GM12891 (cell line): ENCODE measurements at regions not wholly inside any gene's neighbourhood (a gene's known extent, or its start where the extent isn't known, plus 50 kb on each side); places are given as distances from the start of the nearest gene placed in this dataset.

Source experiments
- DNase-seq: peaks from one replicate; pipeline ENCODE4 v3.0.0; 2011; ENCODE audit warnings: low spot score; ENCODE audit not compliant: insufficient read length
- FAIRE-seq: peaks from 2 replicates; lab custom pipeline; 2011; peaks lifted over from hg19 to GRCh38; lab: Jason Lieb, UNC
- PAX5 ChIP-seq: IDR thresholded peaks from 2 replicates; pipeline ENCODE4 v1.6.1; 2011; ENCODE audit warnings: low read length, moderate library complexity, mild to moderate bottlenecking; ENCODE audit not compliant: insufficient read depth, severe bottlenecking
- POLR2A ChIP-seq: IDR thresholded peaks from 2 replicates; pipeline ENCODE4 v1.6.1; 2011; ENCODE audit warnings: low read depth, low read length, control low read depth
- POLR2AphosphoS5 ChIP-seq: IDR thresholded peaks from 2 replicates; pipeline ENCODE4 v1.6.1; 2011; ENCODE audit warnings: low read depth, low read length, control low read depth
- POU2F2 ChIP-seq: IDR thresholded peaks from 2 replicates; pipeline ENCODE4 v1.6.1; 2011; ENCODE audit warnings: low read depth, mild to moderate bottlenecking, control low read depth, low read length, moderate library complexity
- SPI1 ChIP-seq: IDR thresholded peaks from 2 replicates; pipeline ENCODE4 v1.6.1; 2011; ENCODE audit warnings: low read depth, low read length, control low read depth
- TAF1 ChIP-seq: IDR thresholded peaks from 2 replicates; pipeline ENCODE4 v1.6.1; 2011; ENCODE audit warnings: low read depth, low read length, control low read depth

GRCh38 chr5:86403190-86403589 is 214.6 kb upstream of the COX7C start:
- FAIRE-seq (no peak), DNase-seq (no peak)
- TF ChIP-seq POLR2A = no peak
- TF ChIP-seq POLR2AphosphoS5 = no peak
- no peak for TF ChIP-seq TAF1
- no peak for TF ChIP-seq POU2F2
- TF ChIP-seq PAX5 = no peak
- TF ChIP-seq SPI1 = no peak

GRCh38 chr5:86404256-86404655 is 213.5 kb upstream of the COX7C start:
- TF ChIP-seq POLR2A = no peak
- no peak for TF ChIP-seq SPI1
- TF ChIP-seq TAF1 = no peak
- no peak for TF ChIP-seq PAX5
- TF ChIP-seq POU2F2 = no peak
- no peak for TF ChIP-seq POLR2AphosphoS5
- FAIRE-seq (no peak), DNase-seq (no peak)

- no peak for DNase-seq
These were observed 210.0 kb upstream of the COX7C start for GRCh38 chr5:86407711-86408110.

GRCh38 chr5:86411596-86411995 is 206.1 kb upstream of the COX7C start:
- TF ChIP-seq SPI1 (no peak), POU2F2 (no peak)
- FAIRE-seq = no peak

More at GRCh38 chr5:86407711-86408110, 210.0 kb upstream of the COX7C start:
- no peak for TF ChIP-seq POU2F2
- TF ChIP-seq POLR2A = no peak
- TF ChIP-seq PAX5 = no peak
- TF ChIP-seq TAF1 = no peak
- TF ChIP-seq SPI1 = no peak
- FAIRE-seq = no peak

GRCh38 chr5:86427158-86427557 is 190.6 kb upstream of the COX7C start:
- no peak for TF ChIP-seq POLR2AphosphoS5
- no peak for TF ChIP-seq PAX5
- no peak for TF ChIP-seq POLR2A
- TF ChIP-seq TAF1 = no peak
- DNase-seq (no peak), FAIRE-seq (no peak)

More at GRCh38 chr5:86411596-86411995, 206.1 kb upstream of the COX7C start:
- DNase-seq = no peak

- TF ChIP-seq PAX5 (no peak), SPI1 (no peak), POLR2AphosphoS5 (no peak), POLR2A (no peak), POU2F2 (no peak), TAF1 (no peak)
- DNase-seq (no peak), FAIRE-seq (no peak)
These were observed 178.1 kb upstream of the COX7C start for GRCh38 chr5:86439593-86440110.

GRCh38 chr5:86442036-86442745 is 175.6 kb upstream of the COX7C start:
- DNase-seq (no peak), FAIRE-seq (no peak)
- TF ChIP-seq SPI1 = no peak
- no peak for TF ChIP-seq POU2F2
- no peak for TF ChIP-seq POLR2A
- no peak for TF ChIP-seq PAX5
- no peak for TF ChIP-seq TAF1
- TF ChIP-seq POLR2AphosphoS5 = no peak

- FAIRE-seq = no peak
- no peak for DNase-seq
- no peak for TF ChIP-seq PAX5
- no peak for TF ChIP-seq SPI1
- no peak for TF ChIP-seq TAF1
- TF ChIP-seq POU2F2 = no peak
- TF ChIP-seq POLR2AphosphoS5 = no peak
- TF ChIP-seq POLR2A = no peak
These were observed 170.4 kb upstream of the COX7C start for GRCh38 chr5:86447362-86447761.

- no peak for FAIRE-seq
- no peak for DNase-seq
- no peak for TF ChIP-seq SPI1
- no peak for TF ChIP-seq PAX5
- TF ChIP-seq POLR2AphosphoS5 = no peak
- no peak for TF ChIP-seq POU2F2
- no peak for TF ChIP-seq POLR2A
- no peak for TF ChIP-seq TAF1
These were observed 165.5 kb upstream of the COX7C start for GRCh38 chr5:86452251-86452650.

GRCh38 chr5:86460519-86460918 is 157.2 kb upstream of the COX7C start:
- DNase-seq = no peak
- no peak for FAIRE-seq
- TF ChIP-seq TAF1 (no peak), PAX5 (no peak), POLR2A (no peak), POU2F2 (no peak), POLR2AphosphoS5 (no peak)
